Mesenchymal stem cell (in vitro differentiated cells and primary cell): ENCODE measurements at regions not wholly inside any gene's neighbourhood (a gene's known extent, or its start where the extent isn't known, plus 50 kb on each side); places are given as distances from the start of the nearest gene placed in this dataset.
A peak's percentile ranks its signal among the peaks of the same experiment; 100 is the strongest.

ENCODE experiments used
- DNase-seq: peaks from one replicate; pipeline ENCODE4 v3.0.0-alpha.2; 2013
- H2AFZ ChIP-seq: one replicate; pipeline ENCODE4 v1.6.1; 2013; ENCODE audit warnings: low read depth, mild to moderate bottlenecking, control low read depth, inconsistent platforms, low read length, moderate library complexity
- H2AK5ac ChIP-seq: 2 replicates; pipeline ENCODE4 v1.6.1; 2013; ENCODE audit warnings: low read length, moderate library complexity, mild to moderate bottlenecking, inconsistent platforms; ENCODE audit not compliant: severe bottlenecking
- H2BK120ac ChIP-seq: one replicate; pipeline ENCODE4 v1.6.1; 2013; ENCODE audit warnings: low read depth, mild to moderate bottlenecking, inconsistent platforms, low read length, moderate library complexity
- H2BK12ac ChIP-seq, 2 experiments: one replicate each; pipeline ENCODE4 v1.6.1; 2013; ENCODE audit warnings: inconsistent platforms in 2 of 2, low read length in 2 of 2, mild to moderate bottlenecking in 2 of 2, moderate library complexity in 2 of 2, control low read depth in 1 of 2
- H2BK15ac ChIP-seq: one replicate; pipeline ENCODE4 v1.6.1; 2013; ENCODE audit warnings: mild to moderate bottlenecking, low read depth, inconsistent platforms; ENCODE audit not compliant: poor library complexity, severe bottlenecking
- H2BK5ac ChIP-seq: 2 replicates; pipeline ENCODE4 v1.6.1; 2013; ENCODE audit warnings: low read depth, mild to moderate bottlenecking, low read length, control low read depth, inconsistent platforms; ENCODE audit not compliant: poor library complexity, severe bottlenecking
- H3K14ac ChIP-seq, 2 experiments: one replicate each; pipeline ENCODE4 v1.6.1; 2013; ENCODE audit warnings: inconsistent platforms in 2 of 2, low read length in 2 of 2, control low read depth in 1 of 2, mild to moderate bottlenecking in 1 of 2, moderate library complexity in 1 of 2
- H3K18ac ChIP-seq, 2 experiments: one replicate each; pipeline ENCODE4 v1.6.1; 2013; ENCODE audit warnings: inconsistent platforms in 2 of 2, low read length in 2 of 2, control low read depth in 1 of 2, low read depth in 1 of 2, mild to moderate bottlenecking in 1 of 2
- H3K23ac ChIP-seq, 2 experiments: one replicate each; pipeline ENCODE4 v1.6.1; 2013; ENCODE audit warnings: inconsistent platforms in 2 of 2, low read length in 2 of 2, mild to moderate bottlenecking in 2 of 2, moderate library complexity in 2 of 2, control low read depth in 1 of 2
- H3K27ac ChIP-seq: 2 replicates; pipeline ENCODE4 v1.5.1; 2013; ENCODE audit warnings: mild to moderate bottlenecking, moderate library complexity, low read length, control low read depth, inconsistent platforms; ENCODE audit not compliant: poor library complexity, severe bottlenecking
- H3K27me3 ChIP-seq, 2 experiments: 2 replicates each; pipeline versions ENCODE4 v1.6.1 to v1.7.0; 2013; ENCODE audit warnings: low read length in 2 of 2, mild to moderate bottlenecking in 2 of 2, moderate library complexity in 2 of 2, control low read depth in 1 of 2, inconsistent platforms in 1 of 2; ENCODE audit not compliant: control insufficient read depth in 1 of 2, insufficient read depth in 1 of 2
- H3K36me3 ChIP-seq, 2 experiments: 2 replicates each; pipeline versions ENCODE4 v1.6.1 to v1.7.0; 2013; ENCODE audit warnings: low read length in 2 of 2, control low read depth in 1 of 2, inconsistent platforms in 1 of 2, low read depth in 1 of 2, mild to moderate bottlenecking in 1 of 2; ENCODE audit not compliant: insufficient read depth in 2 of 2, control insufficient read depth in 1 of 2
- H3K4ac ChIP-seq, 2 experiments: one replicate each; pipeline ENCODE4 v1.6.1; 2013; ENCODE audit warnings: inconsistent platforms in 2 of 2, low read length in 2 of 2, mild to moderate bottlenecking in 2 of 2, moderate library complexity in 2 of 2, control low read depth in 1 of 2, low read depth in 1 of 2
- H3K4me1 ChIP-seq: 2 replicates; pipeline ENCODE4 v1.6.1; 2013; ENCODE audit warnings: low read depth, low read length, control low read depth; ENCODE audit not compliant: control insufficient read depth, insufficient read depth
- H3K4me2 ChIP-seq: 2 replicates; pipeline ENCODE4 v1.6.1; 2013; ENCODE audit warnings: low read length, mild to moderate bottlenecking, inconsistent platforms; ENCODE audit not compliant: poor library complexity, severe bottlenecking
- H3K4me3 ChIP-seq, 2 experiments: 2 replicates each; pipeline versions ENCODE4 v1.5.1 to v1.7.0; 2013; ENCODE audit warnings: low read length in 2 of 2, mild to moderate bottlenecking in 2 of 2, control low read depth in 1 of 2, low read depth in 1 of 2; ENCODE audit not compliant: insufficient read depth in 1 of 2
- H3K79me1 ChIP-seq: replicated peaks from 2 replicates; pipeline ENCODE4 v1.6.1; 2013; ENCODE audit warnings: mild to moderate bottlenecking, control low read depth, low read length, inconsistent platforms; ENCODE audit not compliant: poor library complexity, severe bottlenecking
- H3K9ac ChIP-seq: 2 replicates; pipeline ENCODE4 v1.7.0; 2013; ENCODE audit warnings: mild to moderate bottlenecking, low read length, moderate library complexity
- H3K9me3 ChIP-seq: 2 replicates; pipeline ENCODE4 v1.7.0; 2013; ENCODE audit warnings: mild to moderate bottlenecking, low read length; ENCODE audit not compliant: control insufficient read depth
- H4K8ac ChIP-seq: one replicate; pipeline ENCODE4 v1.6.1; 2013; ENCODE audit warnings: inconsistent platforms, mild to moderate bottlenecking, low read length, moderate library complexity
- H4K91ac ChIP-seq: one replicate; pipeline ENCODE4 v1.6.1; 2013; ENCODE audit warnings: mild to moderate bottlenecking, low read length, inconsistent platforms
- WGBS: methylation state at CpG from one replicate; pipeline ENCODE4 v1.1.7; 2013; ENCODE audit warnings: mixed read lengths; 5-methylcytosine and 5-hydroxymethylcytosine counted together

- WGBS = 58% methylated on average over 20 of the region's 20 CpGs
- H3K79me1 ChIP-seq = no peaks in the 10 kb centered on the region
These were observed 500.4 kb downstream of the SHQ1 start for GRCh38 chr3:72347819-72348319.

GRCh38 chr3:72346526-72346926 is 501.7 kb downstream of the SHQ1 start:
- Histone ChIP-seq H3K79me1 (no peaks in the 10 kb centered on the region), H3K23ac (no peak overlapping the region), H3K27ac (peak overlapping the region; percentile 62), H2AK5ac (no peak overlapping the region), H3K4me3 (no peak overlapping the region), H3K4me1 (peaks cover 12% of the 10 kb centered on the region), H2AFZ (peak overlapping the region; percentile 19), H2BK120ac (no peak overlapping the region), H2BK5ac (peak overlapping the region; percentile 8), H3K9me3 (no peaks in the 10 kb centered on the region), H3K18ac (no peak overlapping the region), H3K4ac (no peak overlapping the region), H3K27me3 (peaks cover 0 to 4% of the 10 kb centered on the region in 2 experiments), H2BK15ac (no peak overlapping the region), H2BK12ac (no peak overlapping the region), H3K14ac (no peak overlapping the region), H3K36me3 (no peaks in the 10 kb centered on the region), H3K4me2 (peak overlapping the region; percentile 31), H3K9ac (peak overlapping the region; percentile 27), H4K8ac (no peak overlapping the region), H4K91ac (no peak overlapping the region)
- peak; percentile 97 for DNase-seq
- 3% methylated on average over 7 of the region's 8 CpGs for WGBS

More at GRCh38 chr3:72347819-72348319, 500.4 kb downstream of the SHQ1 start:
- peak overlapping the region in 1 of 2 experiments; percentile 17 for H3K23ac ChIP-seq
- H3K27me3 ChIP-seq = peaks cover 0 to 7% of the 10 kb centered on the region in 2 experiments
- H3K14ac ChIP-seq = no peak overlapping the region
- peak overlapping the region; percentile 77 for H2AFZ ChIP-seq
- peak overlapping the region; percentile 70 for H4K91ac ChIP-seq
- H3K4me2 ChIP-seq = no peak overlapping the region
- peak overlapping the region; percentile 70 for H4K8ac ChIP-seq
- no peak overlapping the region for H2BK120ac ChIP-seq
- H3K36me3 ChIP-seq = no peaks in the 10 kb centered on the region
- peaks cover 12% of the 10 kb centered on the region for H3K4me1 ChIP-seq
- no peak overlapping the region for H3K4me3 ChIP-seq
- H2BK5ac ChIP-seq = no peak overlapping the region
- no peaks in the 10 kb centered on the region for H3K9me3 ChIP-seq
- H2AK5ac ChIP-seq = peak overlapping the region; percentile 58
- H3K18ac ChIP-seq = peak overlapping the region; percentile 76 to 92
- peak; percentile 73 for DNase-seq
- H3K9ac ChIP-seq = no peak overlapping the region
- no peak overlapping the region for H3K27ac ChIP-seq
- H2BK15ac ChIP-seq = peak overlapping the region; percentile 75
- H2BK12ac ChIP-seq = peak overlapping the region; percentile 70 to 79
- H3K4ac ChIP-seq = peak overlapping the region; percentile 24 to 87

GRCh38 chr3:72345980-72346379 is 502.3 kb downstream of the SHQ1 start:
- Histone ChIP-seq H3K9me3 (no peaks in the 10 kb centered on the region), H3K36me3 (no peaks in the 10 kb centered on the region), H2BK120ac (peak overlapping the region; percentile 55), H3K79me1 (no peaks in the 10 kb centered on the region), H4K91ac (peak overlapping the region; percentile 62), H2BK12ac (peak overlapping the region; percentile 18 to 98), H3K4me2 (no peak overlapping the region), H3K4me1 (peaks cover 12% of the 10 kb centered on the region), H3K4ac (peak overlapping the region; percentile 21 to 39), H2AFZ (no peak overlapping the region), H3K4me3 (no peak overlapping the region), H3K18ac (peak overlapping the region; percentile 65 to 86), H2BK5ac (no peak overlapping the region), H3K27me3 (no peaks in the 10 kb centered on the region), H4K8ac (peak overlapping the region; percentile 16), H3K23ac (no peak overlapping the region), H3K14ac (no peak overlapping the region), H3K27ac (peak overlapping the region; percentile 62), H3K9ac (no peak overlapping the region), H2AK5ac (peak overlapping the region; percentile 18), H2BK15ac (no peak overlapping the region)
- peak; percentile 16 for DNase-seq
- 73% methylated on average over 7 of the region's 7 CpGs for WGBS

GRCh38 chr3:72345237-72345878 is 502.9 kb downstream of the SHQ1 start:
- WGBS = 82% methylated on average over 7 of the region's 7 CpGs
- Histone ChIP-seq H3K79me1 (no peaks in the 10 kb centered on the region), H3K9ac (no peak overlapping the region), H3K23ac (no peak overlapping the region), H2BK5ac (no peak overlapping the region), H3K4me2 (no peak overlapping the region), H3K14ac (no peak overlapping the region), H3K9me3 (no peaks in the 10 kb centered on the region), H3K4me1 (peaks cover 12% of the 10 kb centered on the region), H2BK15ac (no peak overlapping the region), H3K36me3 (no peaks in the 10 kb centered on the region), H2AK5ac (peak overlapping the region; percentile 63), H3K4ac (peak overlapping the region in 1 of 2 experiments; percentile 21), H4K91ac (peak overlapping the region; percentile 16), H2BK120ac (peak overlapping the region; percentile 55), H3K27me3 (no peaks in the 10 kb centered on the region), H4K8ac (peak overlapping the region; percentile 16), H3K4me3 (no peak overlapping the region), H3K18ac (peak overlapping the region; percentile 37 to 65), H2BK12ac (peak overlapping the region; percentile 28 to 51), H3K27ac (no peak overlapping the region), H2AFZ (no peak overlapping the region)
- peak; percentile 54 for DNase-seq
